SK-N-SH treated with all-trans-retinoic acid at 6 μM for 48 hours (cell line): ENCODE measurements at regions not wholly inside any gene's neighbourhood (a gene's known extent, or its start where the extent isn't known, plus 50 kb on each side); places are given as distances from the start of the nearest gene placed in this dataset.

ENCODE experiments used
- ATAC-seq: fragments of 200-7000 bp; cut with Tn5 transposase; 3 replicates; pipeline ENCODE4 v1.9.1; 2020; ENCODE audit warnings: mild to moderate bottlenecking, moderate library complexity
- ARNTL ChIP-seq: fragments of 450-650 bp; formaldehyde crosslinking; IDR thresholded peaks from 2 replicates; pipeline ENCODE4 v1.5.0; 2020; ENCODE audit warnings: low read depth, mild to moderate bottlenecking, moderate library complexity, borderline replicate concordance
- BACH2 ChIP-seq: fragments of 250-450 bp; sonication (Bioruptor Pico); IDR thresholded peaks from 2 replicates; pipeline ENCODE4 v1.9.0; 2021; ENCODE audit warnings: mild to moderate bottlenecking, borderline replicate concordance
- CSDC2 ChIP-seq: fragments of 250-450 bp; sonication (Bioruptor Pico); IDR thresholded peaks from 2 replicates; pipeline ENCODE4 v1.5.0; 2020; ENCODE audit warnings: mild to moderate bottlenecking, moderate library complexity
- ESRRG ChIP-seq: fragments of 250-450 bp; sonication (Bioruptor Pico); IDR thresholded peaks from 2 replicates; pipeline ENCODE4 v1.6.1; 2021; ENCODE audit warnings: mild to moderate bottlenecking
- GLIS3 ChIP-seq: fragments of 250-450 bp; sonication (Bioruptor Pico); IDR thresholded peaks from 2 replicates; pipeline ENCODE4 v1.5.0; 2020; ENCODE audit warnings: mild to moderate bottlenecking, moderate library complexity
- ISL1 ChIP-seq: fragments of 250-450 bp; sonication (Bioruptor Pico); IDR thresholded peaks from 2 replicates; pipeline ENCODE4 v2.1.2; 2022; ENCODE audit warnings: mild to moderate bottlenecking, moderate library complexity
- OSR1 ChIP-seq: fragments of 250-450 bp; sonication (Bioruptor Pico); IDR thresholded peaks from 2 replicates; pipeline ENCODE4 v1.8.0; 2022; ENCODE audit warnings: moderate library complexity, mild to moderate bottlenecking, inconsistent platforms
- RARB ChIP-seq: fragments of 250-450 bp; sonication (Bioruptor Pico); IDR thresholded peaks from 2 replicates; pipeline ENCODE4 v1.8.0; 2021; ENCODE audit warnings: mild to moderate bottlenecking, moderate library complexity
- SNAI2 ChIP-seq: fragments of 250-450 bp; sonication (Bioruptor Pico); IDR thresholded peaks from 2 replicates; pipeline ENCODE4 v1.5.0; 2020; ENCODE audit warnings: mild to moderate bottlenecking, moderate library complexity
- TCF4 ChIP-seq: fragments of 250-450 bp; sonication (Bioruptor Pico); IDR thresholded peaks from 2 replicates; pipeline ENCODE4 v1.8.0; 2021; ENCODE audit warnings: mild to moderate bottlenecking, moderate library complexity, borderline replicate concordance
- TOX ChIP-seq: fragments of 250-450 bp; sonication (Bioruptor Pico); IDR thresholded peaks from 2 replicates; pipeline ENCODE4 v1.8.0; 2021; ENCODE audit warnings: mild to moderate bottlenecking, moderate library complexity, borderline replicate concordance
- ZFP30 ChIP-seq: fragments of 450-650 bp; formaldehyde crosslinking; IDR thresholded peaks from 2 replicates; pipeline ENCODE4 v1.5.0; 2022; ENCODE audit warnings: mild to moderate bottlenecking, moderate library complexity
- ZNF565 ChIP-seq: fragments of 450-650 bp; formaldehyde crosslinking; conservative IDR thresholded peaks from 2 replicates; pipeline ENCODE4 v1.5.0; 2020; ENCODE audit warnings: low read depth, mild to moderate bottlenecking, moderate library complexity
- ZNF70 ChIP-seq: fragments of 450-650 bp; formaldehyde crosslinking; IDR thresholded peaks from 2 replicates; pipeline ENCODE4 v1.5.0; 2020; ENCODE audit warnings: mild to moderate bottlenecking, moderate library complexity
- ZNF8 ChIP-seq: fragments of 450-650 bp; formaldehyde crosslinking; IDR thresholded peaks from 2 replicates; pipeline ENCODE4 v1.5.0; 2020; ENCODE audit warnings: mild to moderate bottlenecking, moderate library complexity
- TF ChIP-seq, protein P1 (sequence below): fragments of 250-450 bp; sonication (Bioruptor Pico); IDR thresholded peaks from 2 replicates; pipeline ENCODE4 v1.5.1; 2020; ENCODE audit warnings: low read depth, mild to moderate bottlenecking, moderate library complexity
- TF ChIP-seq, protein P2 (sequence below): fragments of 250-450 bp; sonication (Bioruptor Pico); IDR thresholded peaks from 2 replicates; pipeline ENCODE4 v1.5.0; 2020; ENCODE audit warnings: mild to moderate bottlenecking, moderate library complexity
- TF ChIP-seq, protein P3 (sequence below): fragments of 250-450 bp; sonication (Bioruptor Pico); IDR thresholded peaks from 2 replicates; pipeline ENCODE4 v1.8.0; 2020; ENCODE audit warnings: mild to moderate bottlenecking, moderate library complexity, borderline replicate concordance
- TF ChIP-seq, protein P4 (sequence below): fragments of 250-450 bp; sonication (Bioruptor Pico); IDR thresholded peaks from 2 replicates; pipeline ENCODE4 v1.8.0; 2021; ENCODE audit warnings: low read depth, mild to moderate bottlenecking, moderate library complexity, borderline replicate concordance
- TF ChIP-seq, protein P5 (sequence below): fragments of 250-450 bp; sonication (Bioruptor Pico); IDR thresholded peaks from 2 replicates; pipeline ENCODE4 v1.5.1; 2021; ENCODE audit warnings: mild to moderate bottlenecking, moderate library complexity

DNA sequence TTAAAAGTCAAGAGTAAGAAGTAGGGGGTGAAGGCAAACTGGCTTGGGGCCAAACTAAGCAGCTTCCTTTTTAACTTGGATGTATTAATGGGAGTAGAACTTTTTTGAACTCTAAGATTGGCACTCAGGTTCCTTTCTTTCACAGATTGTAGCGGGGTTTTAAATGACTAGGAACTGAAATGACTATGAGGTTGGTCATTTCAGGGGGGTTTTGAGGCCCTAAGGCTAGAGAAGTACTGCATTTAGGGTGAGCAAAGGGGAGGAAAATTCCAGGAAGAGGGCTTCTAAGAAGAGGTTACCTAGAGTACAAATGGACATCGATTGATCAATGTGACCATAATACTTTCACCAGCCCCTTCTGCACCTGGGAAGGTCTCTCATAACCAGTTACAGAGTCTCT, 381.8 kb downstream of the MLLT3 start (continued):
- TF ChIP-seq ESRRG (CRISPR knock-in tag) = no peak
- TF ChIP-seq, protein P1, sequence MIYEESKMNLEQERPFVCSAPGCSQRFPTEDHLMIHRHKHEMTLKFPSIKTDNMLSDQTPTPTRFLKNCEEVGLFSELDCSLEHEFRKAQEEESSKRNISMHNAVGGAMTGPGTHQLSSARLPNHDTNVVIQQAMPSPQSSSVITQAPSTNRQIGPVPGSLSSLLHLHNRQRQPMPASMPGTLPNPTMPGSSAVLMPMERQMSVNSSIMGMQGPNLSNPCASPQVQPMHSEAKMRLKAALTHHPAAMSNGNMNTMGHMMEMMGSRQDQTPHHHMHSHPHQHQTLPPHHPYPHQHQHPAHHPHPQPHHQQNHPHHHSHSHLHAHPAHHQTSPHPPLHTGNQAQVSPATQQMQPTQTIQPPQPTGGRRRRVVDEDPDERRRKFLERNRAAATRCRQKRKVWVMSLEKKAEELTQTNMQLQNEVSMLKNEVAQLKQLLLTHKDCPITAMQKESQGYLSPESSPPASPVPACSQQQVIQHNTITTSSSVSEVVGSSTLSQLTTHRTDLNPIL (CRISPR knock-in tag) = no peak
- TF ChIP-seq ZNF565 (CRISPR knock-in tag) = no peak
- TF ChIP-seq, all 23 proteins: peak for 0

DNA sequence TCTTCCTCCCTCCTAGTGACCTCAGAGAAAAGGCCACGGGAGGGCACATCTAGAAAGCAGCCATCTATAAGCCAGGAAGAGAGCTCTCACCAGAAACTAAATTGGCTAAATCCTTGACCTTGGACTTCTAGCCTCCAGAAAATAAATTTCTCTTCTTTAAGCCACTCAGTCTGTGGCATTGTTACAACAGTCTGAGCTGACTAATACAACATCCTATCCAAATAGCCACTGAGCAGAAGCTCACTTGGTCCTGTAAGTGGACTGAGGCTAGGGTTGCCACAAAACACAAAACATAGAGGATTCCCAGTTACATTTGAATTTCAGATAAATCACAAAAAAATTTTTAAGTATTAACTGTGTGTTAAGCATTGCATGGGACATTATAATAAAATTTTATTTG, 383.4 kb downstream of the MLLT3 start:
- no peak for ATAC-seq
- TF ChIP-seq BACH2 = no peak
- no peak for TF ChIP-seq ZNF8 (CRISPR knock-in tag)
- TF ChIP-seq CSDC2 (CRISPR knock-in tag) = no peak
- no peak for TF ChIP-seq ESRRG (CRISPR knock-in tag)
- no peak for TF ChIP-seq TCF4 (CRISPR knock-in tag)
- TF ChIP-seq ZFP30 (CRISPR knock-in tag) = no peak
- TF ChIP-seq TOX (CRISPR knock-in tag) = no peak
- TF ChIP-seq, protein P2, sequence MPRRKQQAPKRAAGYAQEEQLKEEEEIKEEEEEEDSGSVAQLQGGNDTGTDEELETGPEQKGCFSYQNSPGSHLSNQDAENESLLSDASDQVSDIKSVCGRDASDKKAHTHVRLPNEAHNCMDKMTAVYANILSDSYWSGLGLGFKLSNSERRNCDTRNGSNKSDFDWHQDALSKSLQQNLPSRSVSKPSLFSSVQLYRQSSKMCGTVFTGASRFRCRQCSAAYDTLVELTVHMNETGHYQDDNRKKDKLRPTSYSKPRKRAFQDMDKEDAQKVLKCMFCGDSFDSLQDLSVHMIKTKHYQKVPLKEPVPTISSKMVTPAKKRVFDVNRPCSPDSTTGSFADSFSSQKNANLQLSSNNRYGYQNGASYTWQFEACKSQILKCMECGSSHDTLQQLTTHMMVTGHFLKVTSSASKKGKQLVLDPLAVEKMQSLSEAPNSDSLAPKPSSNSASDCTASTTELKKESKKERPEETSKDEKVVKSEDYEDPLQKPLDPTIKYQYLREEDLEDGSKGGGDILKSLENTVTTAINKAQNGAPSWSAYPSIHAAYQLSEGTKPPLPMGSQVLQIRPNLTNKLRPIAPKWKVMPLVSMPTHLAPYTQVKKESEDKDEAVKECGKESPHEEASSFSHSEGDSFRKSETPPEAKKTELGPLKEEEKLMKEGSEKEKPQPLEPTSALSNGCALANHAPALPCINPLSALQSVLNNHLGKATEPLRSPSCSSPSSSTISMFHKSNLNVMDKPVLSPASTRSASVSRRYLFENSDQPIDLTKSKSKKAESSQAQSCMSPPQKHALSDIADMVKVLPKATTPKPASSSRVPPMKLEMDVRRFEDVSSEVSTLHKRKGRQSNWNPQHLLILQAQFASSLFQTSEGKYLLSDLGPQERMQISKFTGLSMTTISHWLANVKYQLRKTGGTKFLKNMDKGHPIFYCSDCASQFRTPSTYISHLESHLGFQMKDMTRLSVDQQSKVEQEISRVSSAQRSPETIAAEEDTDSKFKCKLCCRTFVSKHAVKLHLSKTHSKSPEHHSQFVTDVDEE (CRISPR knock-in tag) = no peak
- TF ChIP-seq ISL1 (CRISPR knock-in tag) = no peak
- TF ChIP-seq, protein P3, sequence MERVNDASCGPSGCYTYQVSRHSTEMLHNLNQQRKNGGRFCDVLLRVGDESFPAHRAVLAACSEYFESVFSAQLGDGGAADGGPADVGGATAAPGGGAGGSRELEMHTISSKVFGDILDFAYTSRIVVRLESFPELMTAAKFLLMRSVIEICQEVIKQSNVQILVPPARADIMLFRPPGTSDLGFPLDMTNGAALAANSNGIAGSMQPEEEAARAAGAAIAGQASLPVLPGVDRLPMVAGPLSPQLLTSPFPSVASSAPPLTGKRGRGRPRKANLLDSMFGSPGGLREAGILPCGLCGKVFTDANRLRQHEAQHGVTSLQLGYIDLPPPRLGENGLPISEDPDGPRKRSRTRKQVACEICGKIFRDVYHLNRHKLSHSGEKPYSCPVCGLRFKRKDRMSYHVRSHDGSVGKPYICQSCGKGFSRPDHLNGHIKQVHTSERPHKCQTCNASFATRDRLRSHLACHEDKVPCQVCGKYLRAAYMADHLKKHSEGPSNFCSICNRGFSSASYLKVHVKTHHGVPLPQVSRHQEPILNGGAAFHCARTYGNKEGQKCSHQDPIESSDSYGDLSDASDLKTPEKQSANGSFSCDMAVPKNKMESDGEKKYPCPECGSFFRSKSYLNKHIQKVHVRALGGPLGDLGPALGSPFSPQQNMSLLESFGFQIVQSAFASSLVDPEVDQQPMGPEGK (CRISPR knock-in tag) = no peak
- TF ChIP-seq ZNF70 (CRISPR knock-in tag) = no peak

DNA sequence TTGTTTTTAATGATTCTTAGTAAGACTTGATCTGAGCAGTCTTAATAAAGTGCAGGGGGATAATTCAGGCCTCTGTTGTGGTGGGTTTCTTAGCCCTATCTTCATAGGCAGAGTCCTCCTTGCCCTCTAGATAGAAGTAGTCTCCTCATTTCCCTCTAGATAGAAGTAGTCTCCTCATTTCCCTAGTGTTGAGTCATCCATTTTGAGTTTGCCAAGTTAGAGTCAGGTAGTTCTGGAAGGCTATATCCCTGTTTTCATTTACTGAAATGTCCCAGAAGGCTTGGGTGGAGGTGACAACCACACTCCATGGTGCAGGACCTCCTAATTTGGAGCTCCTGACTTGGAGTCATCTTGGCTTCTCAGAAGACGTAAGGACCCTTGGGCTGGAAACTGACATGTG, 384.6 kb downstream of the MLLT3 start:
- no peak for ATAC-seq
- no peak for TF ChIP-seq ESRRG (CRISPR knock-in tag)
- TF ChIP-seq ARNTL (CRISPR knock-in tag) = no peak
- TF ChIP-seq ZFP30 (CRISPR knock-in tag) = no peak
- TF ChIP-seq ISL1 (CRISPR knock-in tag) = no peak
- TF ChIP-seq TOX (CRISPR knock-in tag) = no peak
- TF ChIP-seq, protein P2 (CRISPR knock-in tag) = no peak
- TF ChIP-seq RARB (CRISPR knock-in tag) = no peak
- TF ChIP-seq, protein P1 (CRISPR knock-in tag) = no peak
- TF ChIP-seq, protein P4, sequence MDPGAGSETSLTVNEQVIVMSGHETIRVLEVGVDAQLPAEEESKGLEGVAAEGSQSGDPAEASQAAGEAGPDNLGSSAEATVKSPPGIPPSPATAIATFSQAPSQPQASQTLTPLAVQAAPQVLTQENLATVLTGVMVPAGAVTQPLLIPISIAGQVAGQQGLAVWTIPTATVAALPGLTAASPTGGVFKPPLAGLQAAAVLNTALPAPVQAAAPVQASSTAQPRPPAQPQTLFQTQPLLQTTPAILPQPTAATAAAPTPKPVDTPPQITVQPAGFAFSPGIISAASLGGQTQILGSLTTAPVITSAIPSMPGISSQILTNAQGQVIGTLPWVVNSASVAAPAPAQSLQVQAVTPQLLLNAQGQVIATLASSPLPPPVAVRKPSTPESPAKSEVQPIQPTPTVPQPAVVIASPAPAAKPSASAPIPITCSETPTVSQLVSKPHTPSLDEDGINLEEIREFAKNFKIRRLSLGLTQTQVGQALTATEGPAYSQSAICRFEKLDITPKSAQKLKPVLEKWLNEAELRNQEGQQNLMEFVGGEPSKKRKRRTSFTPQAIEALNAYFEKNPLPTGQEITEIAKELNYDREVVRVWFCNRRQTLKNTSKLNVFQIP (CRISPR knock-in tag) = no peak
- TF ChIP-seq, protein P3 (CRISPR knock-in tag) = no peak
- no peak for TF ChIP-seq BACH2
- TF ChIP-seq GLIS3 (CRISPR knock-in tag) = no peak
- no peak for TF ChIP-seq ZNF565 (CRISPR knock-in tag)
- TF ChIP-seq TCF4 (CRISPR knock-in tag) = no peak
- TF ChIP-seq, protein P5, sequence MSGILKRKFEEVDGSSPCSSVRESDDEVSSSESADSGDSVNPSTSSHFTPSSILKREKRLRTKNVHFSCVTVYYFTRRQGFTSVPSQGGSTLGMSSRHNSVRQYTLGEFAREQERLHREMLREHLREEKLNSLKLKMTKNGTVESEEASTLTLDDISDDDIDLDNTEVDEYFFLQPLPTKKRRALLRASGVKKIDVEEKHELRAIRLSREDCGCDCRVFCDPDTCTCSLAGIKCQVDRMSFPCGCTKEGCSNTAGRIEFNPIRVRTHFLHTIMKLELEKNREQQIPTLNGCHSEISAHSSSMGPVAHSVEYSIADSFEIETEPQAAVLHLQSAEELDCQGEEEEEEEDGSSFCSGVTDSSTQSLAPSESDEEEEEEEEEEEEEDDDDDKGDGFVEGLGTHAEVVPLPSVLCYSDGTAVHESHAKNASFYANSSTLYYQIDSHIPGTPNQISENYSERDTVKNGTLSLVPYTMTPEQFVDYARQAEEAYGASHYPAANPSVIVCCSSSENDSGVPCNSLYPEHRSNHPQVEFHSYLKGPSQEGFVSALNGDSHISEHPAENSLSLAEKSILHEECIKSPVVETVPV (CRISPR knock-in tag) = no peak
- TF ChIP-seq OSR1 = no peak
- TF ChIP-seq CSDC2 (CRISPR knock-in tag) = no peak
- TF ChIP-seq SNAI2 (CRISPR knock-in tag) = no peak
